ENCODE measurements at regions not wholly inside any gene's neighbourhood (a gene's known extent, or its start where the extent isn't known, plus 50 kb on each side); places are given as distances from the start of the nearest gene placed in this dataset.

- TF ChIP-seq CTCF (IDR thresholded peaks at IDR 0.05; ENCODE audit: low read depth, low read length) (no peak), EZH2phosphoT487 (IDR thresholded peaks at IDR 0.05; ENCODE audit: low read depth) (no peak)
Measured at GRCh38 chr16:73735954-73736353, 560.7 kb upstream of the PSMD7 start.
